GM19397 (cell line): ENCODE measurements at regions not wholly inside any gene's neighbourhood (a gene's known extent, or its start where the extent isn't known, plus 50 kb on each side); places are given as distances from the start of the nearest gene placed in this dataset.

ENCODE experiments used
- ATAC-seq: cut with Tn5 transposase; IDR thresholded peaks from one replicate; pipeline ENCODE4 v1.9.1; 2021; ENCODE audit warnings: mild to moderate bottlenecking, moderate library complexity; ENCODE audit not compliant: unreplicated experiment

- ATAC-seq = no peak
Observed at GRCh38 chr4:57924951-57925350, 814.8 kb upstream of the IGFBP7 start.

GRCh38 chr4:57916479-57916878, 806.3 kb upstream of the IGFBP7 start:
- no peak for ATAC-seq

GRCh38 chr4:57911203-57911602, 801.0 kb upstream of the IGFBP7 start:
- ATAC-seq = no peak

- ATAC-seq = no peak
Observed at GRCh38 chr4:57910151-57910550, 800.0 kb upstream of the IGFBP7 start.

- no peak for ATAC-seq
Observed at GRCh38 chr4:57905965-57906364, 795.8 kb upstream of the IGFBP7 start.

GRCh38 chr4:57877047-57877458, 766.9 kb upstream of the IGFBP7 start:
- ATAC-seq = no peak

GRCh38 chr4:57875829-57876392, 765.7 kb upstream of the IGFBP7 start:
- no peak for ATAC-seq

GRCh38 chr4:57866468-57867171, 756.4 kb upstream of the IGFBP7 start:
- ATAC-seq = no peak

GRCh38 chr4:57865264-57865663, 755.1 kb upstream of the IGFBP7 start:
- ATAC-seq = peak; percentile 90

- ATAC-seq = peak; percentile 64
Observed at GRCh38 chr4:57854748-57855147, 744.6 kb upstream of the IGFBP7 start.

GRCh38 chr4:57850141-57850540, 740.0 kb upstream of the IGFBP7 start:
- ATAC-seq = no peak

GRCh38 chr4:57832083-57832482, 721.9 kb upstream of the IGFBP7 start:
- no peak for ATAC-seq

- no peak for ATAC-seq
Observed at GRCh38 chr4:57789666-57790065, 679.5 kb upstream of the IGFBP7 start.

- no peak for ATAC-seq
Observed at GRCh38 chr4:57777876-57778275, 667.7 kb upstream of the IGFBP7 start.

GRCh38 chr4:57774681-57775080, 664.5 kb upstream of the IGFBP7 start:
- ATAC-seq = no peak

GRCh38 chr4:57774171-57774570, 664.0 kb upstream of the IGFBP7 start:
- ATAC-seq = no peak

GRCh38 chr4:57766341-57766740, 656.2 kb upstream of the IGFBP7 start:
- ATAC-seq = no peak

GRCh38 chr4:57764856-57765255, 654.7 kb upstream of the IGFBP7 start:
- ATAC-seq = no peak

GRCh38 chr4:57763070-57763469, 652.9 kb upstream of the IGFBP7 start:
- ATAC-seq = no peak

GRCh38 chr4:57740625-57741190, 630.5 kb upstream of the IGFBP7 start:
- ATAC-seq = no peak

GRCh38 chr4:57736781-57737180, 626.6 kb upstream of the IGFBP7 start:
- no peak for ATAC-seq

- ATAC-seq = no peak
Observed at GRCh38 chr4:57734104-57734670, 624.0 kb upstream of the IGFBP7 start.
